Upper lobe of left lung (tissue), 4 donors: ENCODE measurements at regions not wholly inside any gene's neighbourhood (a gene's known extent, or its start where the extent isn't known, plus 50 kb on each side); places are given as distances from the start of the nearest gene placed in this dataset.

ENCODE experiments used
- CTCF ChIP-seq, 6 experiments: fragments of 450-650 bp in 4 of 6; fragments of 200-600 bp in 2 of 6; sonication (generic) in 2 of 6; IDR thresholded peaks; one replicate each; pipeline ENCODE4 v1.5.1; 2016 to 2019; ENCODE audit warnings: antibody characterized with exemption in 6 of 6
- EP300 ChIP-seq, 4 donors: sonication (generic); formaldehyde crosslinking; IDR thresholded peaks; one replicate each; pipeline ENCODE4 v1.5.1; 2017; ENCODE audit warnings: antibody characterized with exemption in 4 of 4, control low read depth in 2 of 4
- POLR2A ChIP-seq, 4 donors: fragments of 450-650 bp; IDR thresholded peaks; one replicate each; pipeline ENCODE4 v1.5.1; 2016 to 2017; ENCODE audit warnings: antibody characterized with exemption in 4 of 4, mild to moderate bottlenecking in 2 of 4

- TF ChIP-seq CTCF (IDR thresholded peaks at IDR 0.05) (no peak), POLR2A (IDR thresholded peaks at IDR 0.05) (no peak), EP300 (IDR thresholded peaks at IDR 0.05) (no peak)
Observed at GRCh38 chr3:174480767-174481166, 378.4 kb upstream of the NAALADL2 start.
